Ishikawa (cell line): ENCODE measurements at regions not wholly inside any gene's neighbourhood (a gene's known extent, or its start where the extent isn't known, plus 50 kb on each side); places are given as distances from the start of the nearest gene placed in this dataset.

Experiments
- CEBPB ChIP-seq: IDR thresholded peaks from 2 replicates; pipeline ENCODE4 v1.6.1; 2012
- CREB1 ChIP-seq: IDR thresholded peaks from 2 replicates; pipeline ENCODE4 v1.6.1; 2012; ENCODE audit warnings: low read depth
- EGR1 ChIP-seq: IDR thresholded peaks from 2 replicates; pipeline ENCODE4 v1.6.1; 2012
- EP300 ChIP-seq: IDR thresholded peaks from 2 replicates; pipeline ENCODE4 v1.6.1; 2012; ENCODE audit warnings: borderline replicate concordance
- FOXM1 ChIP-seq: IDR thresholded peaks from 2 replicates; pipeline ENCODE4 v1.6.1; 2012; ENCODE audit warnings: low read depth, borderline replicate concordance
- MAX ChIP-seq: IDR thresholded peaks from 2 replicates; pipeline ENCODE4 v1.6.1; 2012
- NFIC ChIP-seq: IDR thresholded peaks from 2 replicates; pipeline ENCODE4 v1.6.1; 2012
- RAD21 ChIP-seq: IDR thresholded peaks from 2 replicates; pipeline ENCODE4 v1.6.1; 2012; ENCODE audit warnings: low read depth
- TAF1 ChIP-seq: IDR thresholded peaks from 2 replicates; pipeline ENCODE4 v1.6.1; 2012; ENCODE audit warnings: low read depth, mild to moderate bottlenecking
- TCF12 ChIP-seq: IDR thresholded peaks from 2 replicates; pipeline ENCODE4 v1.6.1; 2012; ENCODE audit warnings: low read depth
- TEAD4 ChIP-seq: IDR thresholded peaks from 2 replicates; pipeline ENCODE4 v1.6.1; 2012
- YY1 ChIP-seq: IDR thresholded peaks from 2 replicates; pipeline ENCODE4 v1.6.1; 2012; ENCODE audit warnings: low read depth
- ZBTB7A ChIP-seq: IDR thresholded peaks from 2 replicates; pipeline ENCODE4 v1.6.1; 2012; ENCODE audit warnings: low read depth
- TF ChIP-seq, protein P1 (sequence below): IDR thresholded peaks from 2 replicates; pipeline ENCODE4 v1.6.1; 2012
- TF ChIP-seq, protein P2 (sequence below): IDR thresholded peaks from 2 replicates; pipeline ENCODE4 v1.6.1; 2012; ENCODE audit warnings: low read depth, mild to moderate bottlenecking

- TF ChIP-seq CREB1 (no peak), TCF12 (no peak), ZBTB7A (no peak), EP300 (no peak), TEAD4 (no peak), EGR1 (no peak), YY1 (no peak), NFIC (no peak), FOXM1 (no peak), TAF1 (no peak), CEBPB (no peak), RAD21 (no peak)
- TF ChIP-seq, protein P1, sequence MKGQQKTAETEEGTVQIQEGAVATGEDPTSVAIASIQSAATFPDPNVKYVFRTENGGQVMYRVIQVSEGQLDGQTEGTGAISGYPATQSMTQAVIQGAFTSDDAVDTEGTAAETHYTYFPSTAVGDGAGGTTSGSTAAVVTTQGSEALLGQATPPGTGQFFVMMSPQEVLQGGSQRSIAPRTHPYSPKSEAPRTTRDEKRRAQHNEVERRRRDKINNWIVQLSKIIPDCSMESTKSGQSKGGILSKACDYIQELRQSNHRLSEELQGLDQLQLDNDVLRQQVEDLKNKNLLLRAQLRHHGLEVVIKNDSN: no peak
- TF ChIP-seq, protein P2, sequence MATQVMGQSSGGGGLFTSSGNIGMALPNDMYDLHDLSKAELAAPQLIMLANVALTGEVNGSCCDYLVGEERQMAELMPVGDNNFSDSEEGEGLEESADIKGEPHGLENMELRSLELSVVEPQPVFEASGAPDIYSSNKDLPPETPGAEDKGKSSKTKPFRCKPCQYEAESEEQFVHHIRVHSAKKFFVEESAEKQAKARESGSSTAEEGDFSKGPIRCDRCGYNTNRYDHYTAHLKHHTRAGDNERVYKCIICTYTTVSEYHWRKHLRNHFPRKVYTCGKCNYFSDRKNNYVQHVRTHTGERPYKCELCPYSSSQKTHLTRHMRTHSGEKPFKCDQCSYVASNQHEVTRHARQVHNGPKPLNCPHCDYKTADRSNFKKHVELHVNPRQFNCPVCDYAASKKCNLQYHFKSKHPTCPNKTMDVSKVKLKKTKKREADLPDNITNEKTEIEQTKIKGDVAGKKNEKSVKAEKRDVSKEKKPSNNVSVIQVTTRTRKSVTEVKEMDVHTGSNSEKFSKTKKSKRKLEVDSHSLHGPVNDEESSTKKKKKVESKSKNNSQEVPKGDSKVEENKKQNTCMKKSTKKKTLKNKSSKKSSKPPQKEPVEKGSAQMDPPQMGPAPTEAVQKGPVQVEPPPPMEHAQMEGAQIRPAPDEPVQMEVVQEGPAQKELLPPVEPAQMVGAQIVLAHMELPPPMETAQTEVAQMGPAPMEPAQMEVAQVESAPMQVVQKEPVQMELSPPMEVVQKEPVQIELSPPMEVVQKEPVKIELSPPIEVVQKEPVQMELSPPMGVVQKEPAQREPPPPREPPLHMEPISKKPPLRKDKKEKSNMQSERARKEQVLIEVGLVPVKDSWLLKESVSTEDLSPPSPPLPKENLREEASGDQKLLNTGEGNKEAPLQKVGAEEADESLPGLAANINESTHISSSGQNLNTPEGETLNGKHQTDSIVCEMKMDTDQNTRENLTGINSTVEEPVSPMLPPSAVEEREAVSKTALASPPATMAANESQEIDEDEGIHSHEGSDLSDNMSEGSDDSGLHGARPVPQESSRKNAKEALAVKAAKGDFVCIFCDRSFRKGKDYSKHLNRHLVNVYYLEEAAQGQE: no peak
These were observed 65.9 kb downstream of the KCNF1 start for GRCh38 chr2:10977621-10978020.

DNA sequence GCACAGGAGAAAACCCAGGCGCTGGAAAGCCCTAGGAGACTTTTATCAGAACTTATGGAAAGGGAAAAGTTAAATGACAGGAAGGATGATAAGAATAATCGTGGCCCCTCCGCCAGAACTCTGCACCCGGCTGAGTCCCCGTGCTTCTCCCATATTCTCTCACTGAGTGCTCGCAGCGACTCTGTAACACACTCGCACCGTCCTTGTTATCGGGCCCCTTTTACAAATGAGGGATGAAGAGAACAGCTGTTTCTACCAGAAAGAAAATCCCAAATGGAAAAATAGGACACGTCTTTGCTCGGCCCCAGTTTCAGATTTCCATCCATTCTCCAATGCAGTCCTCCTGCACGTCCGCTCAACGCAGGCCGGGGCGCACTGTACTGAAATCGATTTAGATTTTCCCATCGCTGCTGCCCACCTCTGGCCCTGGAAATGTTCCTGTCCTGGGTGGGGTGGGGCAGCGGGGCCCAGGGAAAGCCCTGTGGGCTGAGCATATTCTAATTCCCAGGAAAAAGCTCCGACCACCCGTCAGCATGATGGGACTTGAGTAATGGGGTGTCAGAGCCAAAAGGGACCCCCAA, 66.4 kb downstream of the KCNF1 start:
- TF ChIP-seq, protein P2: no peak
- no peak for TF ChIP-seq RAD21
- TF ChIP-seq MAX: no peak
- TF ChIP-seq CREB1: no peak
- no peak for TF ChIP-seq YY1
- TF ChIP-seq ZBTB7A: no peak
- no peak for TF ChIP-seq EP300
- TF ChIP-seq TCF12: no peak
- TF ChIP-seq, protein P1: no peak
- no peak for TF ChIP-seq CEBPB

DNA sequence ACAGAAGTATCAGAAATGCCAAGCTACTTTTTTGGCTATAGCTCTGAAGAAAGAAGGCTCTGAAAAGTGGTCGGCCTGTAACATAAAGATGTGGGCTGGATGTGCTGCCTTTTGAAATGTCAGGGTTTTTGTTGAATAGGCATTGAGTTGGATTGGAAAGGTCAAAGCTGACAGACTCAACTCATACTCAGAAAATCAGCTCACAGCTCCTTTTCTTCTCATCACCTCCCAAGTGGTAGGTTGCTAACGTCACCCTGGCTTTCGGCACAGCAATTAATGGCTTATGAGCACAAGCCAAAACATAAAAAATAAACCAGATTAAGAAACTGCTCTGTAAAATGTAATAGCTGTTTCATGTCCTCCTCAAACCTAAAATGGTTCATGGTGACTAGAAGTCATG, 68.3 kb downstream of the KCNF1 start:
- TF ChIP-seq TAF1 (no peak), TEAD4 (no peak), ZBTB7A (no peak), NFIC (no peak), YY1 (no peak), CREB1 (no peak), RAD21 (no peak), TCF12 (no peak), EGR1 (no peak)
- TF ChIP-seq, protein P2: no peak

GRCh38 chr2:10980886-10981425, 69.2 kb downstream of the KCNF1 start:
- TF ChIP-seq, protein P2: no peak
